ENCODE measurements at regions not wholly inside any gene's neighbourhood (a gene's known extent, or its start where the extent isn't known, plus 50 kb on each side); places are given as distances from the start of the nearest gene placed in this dataset.

GRCh38 chr1:193402977-193403376 lies 216.6 kb upstream of the B3GALT2 start:
- ChIA-PET CTCF (no interaction called here), POLR2A (no interaction called here)
- DNase-seq (ENCODE audit: low read depth, low spot score): no peak
- TF ChIP-seq CTCF (IDR thresholded peaks at IDR 0.05; ENCODE audit: insufficient read depth, low read length, missing control alignments): no peak
- no peak overlapping the region for H3K4me3 ChIP-seq (ENCODE audit: low read depth, low read length)

DNA sequence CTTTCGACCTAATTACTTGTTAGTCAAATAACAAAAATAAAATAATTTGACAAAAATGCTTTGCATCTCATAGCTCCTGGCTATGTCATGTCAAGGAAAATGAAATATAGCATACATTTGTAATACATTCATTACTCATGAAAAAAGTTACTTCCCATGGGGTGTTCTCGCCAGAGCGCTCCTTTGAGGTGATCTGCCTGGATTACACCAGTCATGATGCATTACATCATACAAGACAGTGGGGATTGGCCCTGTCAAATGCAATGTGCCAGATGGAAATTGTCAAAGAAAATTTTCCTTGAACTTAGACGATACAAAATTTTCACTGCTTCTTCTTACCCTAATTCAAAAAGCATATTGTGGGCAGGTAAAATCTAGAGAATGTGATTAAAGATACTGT lies 215.6 kb upstream of the B3GALT2 start:
- ChIA-PET CTCF (interaction anchor here (1.1 to 2.4 kb wide), 2 partner anchors 16 to 217 kb away, joined by 3 to 5 read pairs; no protein-coding TSS in a partner anchor), POLR2A (no interaction called here)
- DNase-seq (ENCODE audit: low read depth, low spot score): no peak
- H3K4me3 ChIP-seq (ENCODE audit: low read depth, low read length): no peak overlapping the region
- TF ChIP-seq CTCF (IDR thresholded peaks at IDR 0.05; ENCODE audit: insufficient read depth, low read length, missing control alignments): no peak

- DNase-seq (ENCODE audit: low read depth, low spot score): no peak
- no peak for TF ChIP-seq CTCF (IDR thresholded peaks at IDR 0.05; ENCODE audit: insufficient read depth, low read length, missing control alignments)
- CTCF ChIA-PET: interaction anchor here (1.4 to 2.6 kb wide), 2 partner anchors 10 to 25 kb away, joined by 4 to 13 read pairs; no protein-coding TSS in a partner anchor
- H3K4me3 ChIP-seq (ENCODE audit: low read depth, low read length): no peak overlapping the region
- POLR2A ChIA-PET: no interaction called here
Observed at GRCh38 chr1:193394336-193394735, 207.9 kb upstream of the B3GALT2 start.

GRCh38 chr1:193392686-193393085 lies 206.3 kb upstream of the B3GALT2 start:
- no peak for TF ChIP-seq CTCF (IDR thresholded peaks at IDR 0.05; ENCODE audit: insufficient read depth, low read length, missing control alignments)
- ChIA-PET POLR2A (no interaction called here), CTCF (no interaction called here)
- DNase-seq (ENCODE audit: low read depth, low spot score): no peak
- no peak overlapping the region for H3K4me3 ChIP-seq (ENCODE audit: low read depth, low read length)

GRCh38 chr1:193388683-193389082 lies 202.3 kb upstream of the B3GALT2 start:
- no peak overlapping the region for H3K4me3 ChIP-seq (ENCODE audit: low read depth, low read length)
- CTCF ChIA-PET: interaction anchor here (1.1 kb wide), 1 partner anchor 15 kb away, joined by 4 read pairs; no protein-coding TSS in a partner anchor
- no peak for DNase-seq (ENCODE audit: low read depth, low spot score)
- no peak for TF ChIP-seq CTCF (IDR thresholded peaks at IDR 0.05; ENCODE audit: insufficient read depth, low read length, missing control alignments)
- POLR2A ChIA-PET: no interaction called here

- POLR2A ChIA-PET: no interaction called here
- no peak overlapping the region for H3K4me3 ChIP-seq (ENCODE audit: low read depth, low read length)
- DNase-seq (ENCODE audit: low read depth, low spot score): no peak
- no peak for TF ChIP-seq CTCF (IDR thresholded peaks at IDR 0.05; ENCODE audit: insufficient read depth, low read length, missing control alignments)
- CTCF ChIA-PET: interaction anchor here (1.1 kb wide), 1 partner anchor 16 kb away, joined by 4 read pairs; no protein-coding TSS in a partner anchor
Observed at GRCh38 chr1:193388165-193388564, 201.8 kb upstream of the B3GALT2 start.

All from AG04449 (cell line).